ENCODE measurements at regions not wholly inside any gene's neighbourhood (a gene's known extent, or its start where the extent isn't known, plus 50 kb on each side); places are given as distances from the start of the nearest gene placed in this dataset.
"Not testable (repeated sequence)": the region's sequence is repeated elsewhere in the genome, so short reads cannot be mapped to it uniquely, and the experiment has no call there.

GRCh38 chr12:33926095-33926494, 96.2 kb upstream of the ALG10 start:
- Histone ChIP-seq H3K4me3 (ENCODE audit: low read length) (no peak overlapping the region), H3K9me3 (ENCODE audit: control insufficient read depth, low read length) (peaks cover 8% of the 10 kb centered on the region), H3K27ac (ENCODE audit: low read depth, low read length) (no peak overlapping the region), H3K27me3 (ENCODE audit: control insufficient read depth, insufficient read depth, low read length, poor library complexity, severe bottlenecking) (no peaks in the 10 kb centered on the region), H3K36me3 (ENCODE audit: control insufficient read depth, insufficient read depth, low read length) (no peaks in the 10 kb centered on the region), H3K9ac (ENCODE audit: extremely low read depth, low read length, poor library complexity, severe bottlenecking) (no peak overlapping the region), H3K4me1 (ENCODE audit: control insufficient read depth, insufficient read depth, low read length) (no peaks in the 10 kb centered on the region)
- Mint-ChIP-seq H3K9me3 (peaks cover 49% of the 10 kb centered on the region), H3K4me3 (no peak overlapping the region), H3K4me1 (no peaks in the 10 kb centered on the region), H3K27ac (no peak overlapping the region), H3K36me3 (ENCODE audit: low read depth) (no peaks in the 10 kb centered on the region), H3K27me3 (ENCODE audit: insufficient read depth) (peaks cover 2% of the 10 kb centered on the region)
- DNase-seq: no peak
- TF ChIP-seq, protein P1, sequence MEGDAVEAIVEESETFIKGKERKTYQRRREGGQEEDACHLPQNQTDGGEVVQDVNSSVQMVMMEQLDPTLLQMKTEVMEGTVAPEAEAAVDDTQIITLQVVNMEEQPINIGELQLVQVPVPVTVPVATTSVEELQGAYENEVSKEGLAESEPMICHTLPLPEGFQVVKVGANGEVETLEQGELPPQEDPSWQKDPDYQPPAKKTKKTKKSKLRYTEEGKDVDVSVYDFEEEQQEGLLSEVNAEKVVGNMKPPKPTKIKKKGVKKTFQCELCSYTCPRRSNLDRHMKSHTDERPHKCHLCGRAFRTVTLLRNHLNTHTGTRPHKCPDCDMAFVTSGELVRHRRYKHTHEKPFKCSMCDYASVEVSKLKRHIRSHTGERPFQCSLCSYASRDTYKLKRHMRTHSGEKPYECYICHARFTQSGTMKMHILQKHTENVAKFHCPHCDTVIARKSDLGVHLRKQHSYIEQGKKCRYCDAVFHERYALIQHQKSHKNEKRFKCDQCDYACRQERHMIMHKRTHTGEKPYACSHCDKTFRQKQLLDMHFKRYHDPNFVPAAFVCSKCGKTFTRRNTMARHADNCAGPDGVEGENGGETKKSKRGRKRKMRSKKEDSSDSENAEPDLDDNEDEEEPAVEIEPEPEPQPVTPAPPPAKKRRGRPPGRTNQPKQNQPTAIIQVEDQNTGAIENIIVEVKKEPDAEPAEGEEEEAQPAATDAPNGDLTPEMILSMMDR (conservative IDR thresholded peaks at IDR 0.05): peak; percentile 60
- WGBS, 2 experiments (ENCODE audit: insufficient coverage in 1 of 2, insufficient read length in 1 of 2): 83% methylated on average over 1 of the region's 3 CpGs; no CpG with 5 or more reads in 1 of the 2 experiments

GRCh38 chr12:33937669-33938068, 84.6 kb upstream of the ALG10 start:
- H3K27me3 Mint-ChIP-seq (ENCODE audit: insufficient read depth); H3K27ac ChIP-seq (ENCODE audit: low read depth, low read length); H3K36me3 Mint-ChIP-seq (ENCODE audit: low read depth); H3K27ac Mint-ChIP-seq; H3K27me3 ChIP-seq (ENCODE audit: control insufficient read depth, insufficient read depth, low read length, poor library complexity, severe bottlenecking); H3K4me3 ChIP-seq (ENCODE audit: low read length); DNase-seq; H3K36me3 ChIP-seq (ENCODE audit: control insufficient read depth, insufficient read depth, low read length); H3K9ac ChIP-seq (ENCODE audit: extremely low read depth, low read length, poor library complexity, severe bottlenecking); H3K4me1 Mint-ChIP-seq; H3K9me3 ChIP-seq (ENCODE audit: control insufficient read depth, low read length); H3K4me1 ChIP-seq (ENCODE audit: control insufficient read depth, insufficient read depth, low read length); H3K4me3 Mint-ChIP-seq: not testable (repeated sequence)
- H3K9me3 Mint-ChIP-seq: peaks cover 21% of the 10 kb centered on the region
- WGBS, 2 experiments (ENCODE audit: insufficient coverage in 1 of 2, insufficient read length in 1 of 2): 83% methylated on average over 1 of the region's 1 CpG; no CpG with 5 or more reads in 1 of the 2 experiments

DNA sequence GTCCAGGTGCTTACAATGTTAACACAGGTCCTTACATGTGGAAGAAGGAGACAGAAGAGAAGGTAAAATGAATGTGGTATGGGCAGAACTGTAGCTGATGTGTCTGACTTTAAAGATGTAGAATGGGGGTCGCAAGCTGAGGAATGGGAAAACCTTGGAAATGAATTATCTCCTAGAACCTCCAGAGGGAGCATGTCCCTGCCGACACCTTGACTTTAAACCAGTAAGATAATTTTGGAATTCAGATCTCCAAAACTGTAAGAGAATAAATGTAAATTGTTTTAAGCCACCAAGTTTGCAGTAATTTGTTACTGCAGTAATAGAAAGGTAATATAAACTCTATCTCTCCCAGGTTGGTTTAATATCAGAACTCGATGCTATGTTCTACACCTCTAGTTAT, 80.1 kb upstream of the ALG10 start:
- TF ChIP-seq, protein P1 (conservative IDR thresholded peaks at IDR 0.05): peak; percentile 92
- Histone ChIP-seq H3K27ac (ENCODE audit: low read depth, low read length) (no peak overlapping the region), H3K9me3 (ENCODE audit: control insufficient read depth, low read length) (no peaks in the 10 kb centered on the region), H3K4me1 (ENCODE audit: control insufficient read depth, insufficient read depth, low read length) (no peaks in the 10 kb centered on the region), H3K36me3 (ENCODE audit: control insufficient read depth, insufficient read depth, low read length) (no peaks in the 10 kb centered on the region), H3K9ac (ENCODE audit: extremely low read depth, low read length, poor library complexity, severe bottlenecking) (no peak overlapping the region), H3K4me3 (ENCODE audit: low read length) (no peak overlapping the region), H3K27me3 (ENCODE audit: control insufficient read depth, insufficient read depth, low read length, poor library complexity, severe bottlenecking) (no peaks in the 10 kb centered on the region)
- Mint-ChIP-seq H3K9me3 (no peaks in the 10 kb centered on the region), H3K4me3 (no peak overlapping the region), H3K27ac (no peak overlapping the region), H3K36me3 (ENCODE audit: low read depth) (no peaks in the 10 kb centered on the region), H3K27me3 (ENCODE audit: insufficient read depth) (no peaks in the 10 kb centered on the region), H3K4me1 (peaks cover 9% of the 10 kb centered on the region)
- WGBS, 2 experiments (ENCODE audit: insufficient coverage in 1 of 2, insufficient read length in 1 of 2): 73 to 85% methylated on average over 1 to 2 of the region's 3 CpGs
- DNase-seq: no peak
